ENCODE measurements at regions not wholly inside any gene's neighbourhood (a gene's known extent, or its start where the extent isn't known, plus 50 kb on each side); places are given as distances from the start of the nearest gene placed in this dataset.

GRCh38 chr9:26171691-26172090 lies 493.4 kb upstream of the TUSC1 start:
- TF ChIP-seq, protein P1, sequence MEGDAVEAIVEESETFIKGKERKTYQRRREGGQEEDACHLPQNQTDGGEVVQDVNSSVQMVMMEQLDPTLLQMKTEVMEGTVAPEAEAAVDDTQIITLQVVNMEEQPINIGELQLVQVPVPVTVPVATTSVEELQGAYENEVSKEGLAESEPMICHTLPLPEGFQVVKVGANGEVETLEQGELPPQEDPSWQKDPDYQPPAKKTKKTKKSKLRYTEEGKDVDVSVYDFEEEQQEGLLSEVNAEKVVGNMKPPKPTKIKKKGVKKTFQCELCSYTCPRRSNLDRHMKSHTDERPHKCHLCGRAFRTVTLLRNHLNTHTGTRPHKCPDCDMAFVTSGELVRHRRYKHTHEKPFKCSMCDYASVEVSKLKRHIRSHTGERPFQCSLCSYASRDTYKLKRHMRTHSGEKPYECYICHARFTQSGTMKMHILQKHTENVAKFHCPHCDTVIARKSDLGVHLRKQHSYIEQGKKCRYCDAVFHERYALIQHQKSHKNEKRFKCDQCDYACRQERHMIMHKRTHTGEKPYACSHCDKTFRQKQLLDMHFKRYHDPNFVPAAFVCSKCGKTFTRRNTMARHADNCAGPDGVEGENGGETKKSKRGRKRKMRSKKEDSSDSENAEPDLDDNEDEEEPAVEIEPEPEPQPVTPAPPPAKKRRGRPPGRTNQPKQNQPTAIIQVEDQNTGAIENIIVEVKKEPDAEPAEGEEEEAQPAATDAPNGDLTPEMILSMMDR (IDR thresholded peaks at IDR 0.05; ENCODE audit: borderline replicate concordance, insufficient read depth, low read depth, low read length): no peak
- no peak overlapping the region for H3K4me3 ChIP-seq (ENCODE audit: low read depth, low read length)

GRCh38 chr9:26170190-26170589 lies 491.9 kb upstream of the TUSC1 start:
- no peak overlapping the region for H3K4me3 ChIP-seq (ENCODE audit: low read depth, low read length)

GRCh38 chr9:26169708-26170107 lies 491.5 kb upstream of the TUSC1 start:
- TF ChIP-seq, protein P1 (IDR thresholded peaks at IDR 0.05; ENCODE audit: borderline replicate concordance, insufficient read depth, low read depth, low read length): no peak
- no peak overlapping the region for H3K4me3 ChIP-seq (ENCODE audit: low read depth, low read length)

More at GRCh38 chr9:26170190-26170589, 491.9 kb upstream of the TUSC1 start:
- TF ChIP-seq, protein P1 (IDR thresholded peaks at IDR 0.05; ENCODE audit: borderline replicate concordance, insufficient read depth, low read depth, low read length): no peak

DNA sequence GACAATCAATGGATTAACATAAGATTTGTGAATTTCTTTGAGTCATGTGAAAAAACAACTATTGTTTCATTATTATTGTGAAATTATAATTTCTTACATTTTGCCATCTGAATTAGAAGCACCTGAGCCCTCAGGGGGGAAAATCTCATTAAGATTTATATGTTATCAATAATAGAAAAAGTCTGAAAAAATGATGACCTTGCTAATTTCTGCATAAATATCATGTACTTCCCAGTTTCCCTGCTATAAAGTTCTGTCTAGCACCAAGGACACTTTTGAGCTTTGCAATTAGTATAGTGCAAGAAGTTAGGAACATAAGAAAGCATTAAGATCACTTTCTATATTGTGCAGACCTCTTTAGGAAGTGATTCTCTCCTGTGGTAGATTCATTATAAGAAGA lies 488.3 kb upstream of the TUSC1 start:
- TF ChIP-seq, protein P1 (IDR thresholded peaks at IDR 0.05; ENCODE audit: borderline replicate concordance, insufficient read depth, low read depth, low read length): no peak
- no peak overlapping the region for H3K4me3 ChIP-seq (ENCODE audit: low read depth, low read length)

- TF ChIP-seq, protein P1 (IDR thresholded peaks at IDR 0.05; ENCODE audit: borderline replicate concordance, insufficient read depth, low read depth, low read length): no peak
- H3K4me3 ChIP-seq (ENCODE audit: low read depth, low read length): no peak overlapping the region
Measured at GRCh38 chr9:26165426-26165825, 487.2 kb upstream of the TUSC1 start.

DNA sequence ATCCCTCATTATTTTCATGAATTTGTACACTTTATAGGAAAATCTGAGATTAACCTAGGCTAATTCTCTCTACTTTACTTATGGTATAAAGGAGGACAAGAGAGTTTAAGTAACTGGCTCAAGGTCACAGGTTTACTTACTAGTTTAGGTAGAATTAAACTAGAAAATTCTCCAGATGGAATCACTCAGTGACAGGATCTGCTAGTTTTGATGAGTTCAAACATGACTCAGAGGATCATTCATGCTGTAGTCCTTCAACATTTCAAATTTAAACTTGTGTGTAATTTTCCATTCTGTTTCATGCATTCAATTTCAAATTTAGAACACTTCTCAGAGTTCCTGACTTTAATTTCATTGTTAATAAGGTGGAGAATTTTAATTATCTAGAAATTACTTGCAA lies 485.7 kb upstream of the TUSC1 start:
- TF ChIP-seq, protein P1 (IDR thresholded peaks at IDR 0.05; ENCODE audit: borderline replicate concordance, insufficient read depth, low read depth, low read length): no peak
- no peak overlapping the region for H3K4me3 ChIP-seq (ENCODE audit: low read depth, low read length)

DNA sequence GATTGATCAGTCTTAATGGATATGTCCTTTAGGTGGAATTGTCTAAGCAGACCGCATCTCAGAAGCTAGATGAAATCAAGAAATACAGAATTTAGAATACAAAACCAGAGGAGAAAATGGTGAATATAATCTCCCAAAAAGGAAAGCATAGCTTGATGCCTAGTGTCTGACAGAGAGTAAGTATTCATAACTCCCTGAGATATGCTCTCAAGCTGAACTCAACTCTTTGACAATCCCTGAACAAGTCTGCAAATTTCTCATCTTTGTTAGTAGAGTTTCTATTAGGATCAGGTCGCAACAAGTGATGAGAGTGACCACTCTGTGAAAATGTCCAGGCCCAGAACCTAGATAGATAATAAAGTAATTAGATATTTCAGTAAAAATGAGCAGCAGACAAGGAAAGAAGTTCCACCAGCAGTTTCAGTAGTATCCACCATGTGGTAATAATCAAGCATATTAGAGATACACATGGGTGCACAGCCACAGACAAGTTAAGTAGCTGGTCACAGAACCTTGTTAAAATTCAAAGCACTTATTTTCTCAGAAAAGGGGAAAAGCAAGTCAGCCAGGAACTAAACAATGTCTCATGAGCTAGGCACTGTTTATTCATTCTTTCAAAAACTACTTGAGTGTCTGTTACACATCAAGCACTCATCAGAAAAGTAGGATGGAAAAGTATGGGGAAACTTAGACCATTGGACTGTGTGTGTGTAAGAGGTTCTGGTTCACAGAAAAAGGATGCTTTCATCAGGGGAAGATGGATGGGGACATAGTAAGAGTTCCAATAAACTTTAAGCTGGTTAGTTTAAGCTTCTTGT lies 481.5 kb upstream of the TUSC1 start:
- TF ChIP-seq, protein P1 (IDR thresholded peaks at IDR 0.05; ENCODE audit: borderline replicate concordance, insufficient read depth, low read depth, low read length): no peak
- H3K4me3 ChIP-seq (ENCODE audit: low read depth, low read length): no peak overlapping the region

All from GM12875 (cell line).